Left renal cortex interstitium (tissue), 4 donors: ENCODE measurements at regions not wholly inside any gene's neighbourhood (a gene's known extent, or its start where the extent isn't known, plus 50 kb on each side); places are given as distances from the start of the nearest gene placed in this dataset.

Experiments
- DNase-seq, 4 donors: peaks; one replicate each; pipeline ENCODE4 v3.0.0-alpha.2; 2013; ENCODE audit warnings: low read depth in 4 of 4, low spot score in 2 of 4, missing footprints in 1 of 4

GRCh38 chr22:46064228-46064965 is 85.9 kb upstream of the PPARA start:
- DNase-seq: no peak

- no peak for DNase-seq
Measured at GRCh38 chr22:46064966-46065666, 85.2 kb upstream of the PPARA start.

GRCh38 chr22:46065691-46066454 is 84.5 kb upstream of the PPARA start:
- no peak for DNase-seq

DNA sequence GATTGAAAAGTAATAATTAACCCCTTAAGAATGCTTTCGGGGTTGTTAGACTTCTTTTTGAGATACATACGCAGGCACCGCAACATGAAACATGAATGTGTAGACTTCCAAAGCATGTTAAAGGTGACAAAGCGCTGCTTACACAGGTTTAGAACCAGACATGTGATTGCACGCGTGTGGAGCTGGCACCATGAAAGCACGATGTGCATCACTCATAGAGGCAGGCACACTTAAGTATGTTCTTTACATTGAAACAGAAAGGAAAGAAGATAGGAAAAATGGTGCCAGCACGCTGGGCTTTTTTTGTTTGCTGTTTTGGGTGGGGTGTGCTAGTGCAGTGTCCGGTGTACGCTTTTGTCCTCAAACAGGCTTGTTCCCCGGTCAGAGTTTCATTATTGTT is 83.6 kb upstream of the PPARA start:
- no peak for DNase-seq

DNA sequence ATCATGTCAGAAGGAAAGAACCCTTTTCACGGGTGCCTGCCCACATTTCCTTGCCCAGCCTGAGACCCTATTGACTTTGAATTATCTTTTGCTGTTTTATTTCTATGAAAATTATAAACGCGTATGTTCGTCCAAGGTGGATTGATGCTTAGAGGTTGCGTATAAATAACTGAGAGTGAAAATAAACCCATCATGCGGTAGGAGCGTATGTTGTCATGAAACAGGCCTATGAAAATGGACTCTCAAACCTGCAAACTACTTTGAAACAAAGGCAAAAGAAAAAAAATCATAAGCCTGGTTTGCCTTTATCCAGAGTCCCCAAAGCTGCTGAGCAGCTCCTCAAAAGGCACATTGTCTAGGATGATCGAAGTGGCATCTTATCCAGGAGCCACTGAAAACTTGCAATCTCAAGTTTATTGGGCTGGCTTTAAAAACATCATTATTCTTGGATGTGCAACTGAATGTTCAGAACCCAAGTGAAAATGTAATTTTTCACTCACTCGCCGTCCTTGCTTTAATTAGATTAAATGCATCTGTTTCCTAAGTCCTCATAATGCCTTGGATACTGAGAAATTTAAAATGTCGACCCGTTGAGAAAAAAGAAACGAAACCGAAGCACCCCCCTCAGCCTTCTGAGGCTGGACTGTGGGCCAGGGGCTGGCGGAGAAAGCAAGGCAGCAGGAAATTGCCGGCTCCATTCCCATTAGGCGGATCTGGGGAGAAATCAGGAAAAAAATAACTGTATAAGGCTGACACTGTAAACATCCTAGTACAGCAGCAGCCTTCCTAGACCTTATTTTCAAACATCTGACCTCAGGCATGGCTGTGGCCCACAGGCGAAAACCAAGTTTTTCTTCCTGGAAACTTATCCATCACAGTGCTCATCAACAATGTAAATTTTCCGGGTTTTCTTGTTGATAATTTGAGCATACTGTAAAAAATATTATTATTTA is 82.9 kb upstream of the PPARA start:
- no peak for DNase-seq

DNA sequence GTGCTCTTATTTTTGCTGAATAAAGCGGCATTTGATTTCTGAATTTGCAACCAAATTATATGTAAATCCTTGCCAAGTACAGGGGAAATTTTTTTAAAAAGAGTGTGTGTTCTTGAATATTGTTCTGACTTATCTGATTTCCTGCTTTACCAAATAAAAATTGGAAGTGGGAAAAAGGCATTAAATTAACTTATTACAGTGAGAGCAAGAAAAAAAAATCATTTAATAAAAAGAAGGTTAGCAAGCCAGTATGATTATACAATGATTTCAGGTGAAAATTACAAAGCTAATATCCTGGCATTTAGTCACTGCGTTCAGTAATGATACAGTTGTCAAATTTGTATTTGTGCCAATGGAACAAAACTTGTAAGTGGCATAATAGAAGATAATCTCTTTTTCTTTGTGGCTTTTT is 82.1 kb upstream of the PPARA start:
- DNase-seq: no peak

DNA sequence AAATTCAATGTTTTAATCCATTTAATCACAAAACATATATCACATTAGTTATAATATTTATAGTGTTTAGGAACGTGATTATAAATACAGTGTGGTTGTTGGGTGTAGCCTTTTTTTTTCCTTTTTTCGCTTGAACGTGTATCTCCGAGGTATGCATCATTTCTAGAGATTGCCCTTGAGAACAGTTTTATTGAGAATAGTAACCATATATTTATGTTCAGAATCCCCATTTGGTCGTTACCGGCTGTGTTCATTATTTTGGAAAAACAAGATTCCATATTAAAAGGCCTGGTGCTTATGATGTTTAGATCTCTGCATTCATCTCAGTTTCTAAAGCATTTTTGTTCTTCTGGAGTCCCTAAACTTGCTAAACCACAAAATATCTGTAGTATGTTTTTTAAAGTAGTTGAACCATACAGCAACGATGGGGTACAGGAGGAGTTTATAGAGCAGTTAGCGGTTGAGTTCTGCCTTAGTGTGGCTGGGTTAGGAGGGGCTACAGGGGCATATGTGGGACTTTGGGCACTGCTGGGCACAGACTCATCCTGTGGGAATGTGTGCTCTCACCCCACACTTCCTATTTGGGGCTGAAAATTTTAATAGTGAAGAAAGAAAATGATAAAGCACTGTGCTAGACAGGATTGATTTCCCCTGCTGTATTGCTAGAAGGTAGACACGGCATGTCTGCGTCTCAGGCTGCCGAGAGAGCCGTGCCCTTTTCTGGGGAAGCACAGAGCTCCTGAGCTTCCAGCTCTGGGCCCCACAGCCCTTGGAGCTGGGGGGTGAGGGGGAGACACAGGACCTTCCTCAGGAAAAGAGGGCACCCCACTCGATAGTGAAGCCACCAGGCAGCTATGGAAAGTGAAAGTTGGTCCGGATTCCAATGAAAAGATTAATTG is 81.5 kb upstream of the PPARA start:
- no peak for DNase-seq

DNA sequence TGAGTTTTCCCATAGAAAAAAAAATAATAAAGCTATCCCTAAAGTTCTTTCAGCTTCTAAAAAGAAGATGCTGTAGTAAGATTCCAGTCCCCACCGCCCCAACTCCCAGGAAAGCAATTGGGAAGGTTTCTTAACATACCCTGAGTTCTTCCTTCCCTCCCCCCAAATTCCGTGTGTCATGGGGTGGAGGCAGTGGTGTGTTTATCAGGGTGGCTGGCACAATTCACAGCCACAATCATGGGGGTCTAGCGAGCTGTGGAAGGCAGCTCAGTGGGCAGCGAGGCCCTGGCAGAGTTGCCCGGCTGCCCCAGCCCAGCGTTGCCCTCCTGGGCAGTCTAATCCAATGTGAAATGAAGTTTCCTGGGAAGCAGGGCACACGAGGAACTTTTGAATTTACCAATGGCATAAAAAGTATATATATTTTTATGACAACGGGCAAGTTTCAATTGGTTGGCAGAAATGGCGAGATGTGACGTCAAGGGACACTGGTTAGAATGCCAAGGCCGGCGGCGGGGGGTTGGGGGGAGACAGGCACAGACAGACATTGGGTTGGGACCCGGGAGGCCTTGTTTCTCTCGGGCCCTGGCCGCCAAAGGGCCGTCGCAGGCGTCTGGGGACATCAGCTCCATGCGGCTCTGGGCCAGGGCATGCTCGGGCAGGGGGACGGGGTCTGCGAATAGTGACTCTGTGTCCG is 80.7 kb upstream of the PPARA start:
- DNase-seq: no peak

DNA sequence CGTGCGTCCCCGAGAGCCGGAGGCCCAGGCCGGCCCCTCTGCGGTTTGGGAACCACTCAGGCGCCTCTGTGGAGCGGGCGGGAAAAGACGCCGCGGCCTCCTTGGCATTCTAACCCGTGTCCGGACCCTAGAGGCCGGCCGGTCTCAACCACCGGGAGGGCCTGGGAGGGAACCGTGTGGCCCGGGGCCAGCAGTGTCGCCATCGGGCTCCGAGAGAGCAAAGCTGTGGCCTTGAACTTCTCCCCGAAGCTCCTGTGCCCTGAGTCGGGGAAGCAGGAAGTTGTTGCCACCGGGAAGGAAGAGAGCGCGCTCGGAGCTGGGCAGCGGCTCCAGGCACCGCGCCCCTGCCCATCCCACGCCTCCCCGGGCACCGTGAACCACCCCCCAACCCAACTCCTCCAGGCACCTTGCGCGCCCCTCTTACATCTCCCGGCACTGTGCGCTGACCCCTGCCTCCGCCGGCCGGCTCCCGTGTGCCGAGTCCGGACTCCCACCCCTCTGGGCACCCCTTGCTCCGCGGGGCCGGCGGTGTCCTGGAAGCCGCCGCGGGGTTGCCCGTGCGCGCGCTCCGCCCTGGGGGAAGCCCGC is 80.0 kb upstream of the PPARA start:
- DNase-seq: no peak

- DNase-seq: no peak
Measured at GRCh38 chr22:46070803-46071450, 79.4 kb upstream of the PPARA start.

GRCh38 chr22:46071451-46072109 is 78.7 kb upstream of the PPARA start:
- peak in 2 of 4 donors; percentile 79 for DNase-seq

GRCh38 chr22:46072110-46072881 is 78.0 kb upstream of the PPARA start:
- DNase-seq: peak in 1 of 4 donors; percentile 50

GRCh38 chr22:46072981-46073682 is 77.2 kb upstream of the PPARA start:
- no peak for DNase-seq

DNA sequence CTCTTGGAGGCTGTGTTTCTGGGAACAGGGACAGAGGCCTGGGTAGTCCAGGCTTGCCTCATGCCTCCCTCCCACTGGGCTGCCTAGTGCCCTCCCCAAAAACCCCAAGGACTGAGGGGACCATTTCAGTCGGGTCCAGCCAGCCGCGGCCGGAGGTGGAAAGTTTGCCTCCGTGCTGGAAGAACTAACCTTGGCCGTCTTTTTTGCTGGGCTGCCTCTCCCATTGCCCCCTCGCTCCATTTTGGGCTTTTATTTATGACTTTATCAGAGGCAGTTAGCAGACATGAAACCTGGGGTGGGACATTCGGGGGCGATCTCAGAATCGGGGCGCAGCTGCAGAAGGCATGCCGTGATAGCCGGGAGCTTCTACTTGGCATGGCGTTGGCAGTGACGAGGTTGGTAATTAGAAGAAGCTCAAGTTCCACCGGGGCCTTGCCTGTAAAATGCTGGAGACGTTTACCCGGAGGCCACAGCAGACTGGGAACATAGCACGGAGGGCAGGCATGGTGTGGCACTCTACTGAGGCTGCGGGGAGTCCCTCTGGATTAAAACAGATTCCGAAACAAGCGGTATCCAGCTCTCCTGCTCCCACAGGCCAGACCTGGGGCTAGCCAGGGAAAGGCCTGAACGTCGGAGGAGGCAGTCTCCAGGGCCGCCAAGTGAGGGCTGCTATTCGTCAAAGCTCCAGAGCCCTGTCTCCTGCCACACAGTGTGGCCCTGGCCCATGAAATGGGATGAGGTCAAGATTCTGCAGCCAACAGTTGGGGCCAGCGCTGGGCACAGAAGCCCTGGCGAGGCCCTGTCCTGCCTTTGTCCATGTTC is 76.4 kb upstream of the PPARA start:
- DNase-seq: no peak
